NB4 (cell line): ENCODE measurements at regions not wholly inside any gene's neighbourhood (a gene's known extent, or its start where the extent isn't known, plus 50 kb on each side); places are given as distances from the start of the nearest gene placed in this dataset.

Experiments used
- DNase-seq: peaks from one replicate; pipeline ENCODE4 v3.0.0; 2010; ENCODE audit warnings: low read depth
- H3K4me3 ChIP-seq: one replicate; pipeline ENCODE4 v1.5.1; 2011; ENCODE audit warnings: mild to moderate bottlenecking, low read depth, low read length, moderate library complexity
- CTCF ChIP-seq: IDR thresholded peaks from one replicate; pipeline ENCODE4 v1.5.1; 2012; ENCODE audit warnings: low read depth, low read length
- MAX ChIP-seq: IDR thresholded peaks from 2 replicates; pipeline ENCODE4 v1.6.1; 2011; ENCODE audit warnings: low read depth, low read length
- MYC ChIP-seq: IDR thresholded peaks from 2 replicates; pipeline ENCODE4 v1.6.1; 2011; ENCODE audit warnings: low read depth, low read length
- POLR2A ChIP-seq: IDR thresholded peaks from 2 replicates; pipeline ENCODE4 v1.6.1; 2011; ENCODE audit warnings: mild to moderate bottlenecking; ENCODE audit not compliant: insufficient read length; ENCODE audit errors: extremely low read depth

GRCh38 chr22:20653012-20653794, 120.7 kb upstream of the SERPIND1 start:
- TF ChIP-seq MYC, result no peak
- TF ChIP-seq MAX, result no peak
- TF ChIP-seq CTCF, result no peak
- TF ChIP-seq POLR2A, result no peak
- H3K4me3 ChIP-seq, result no peak overlapping the region
- DNase-seq, result no peak

GRCh38 chr22:20653795-20654342, 120.0 kb upstream of the SERPIND1 start:
- no peak for TF ChIP-seq MAX
- no peak for DNase-seq
- H3K4me3 ChIP-seq, result no peak overlapping the region

GRCh38 chr22:20654343-20655208, 119.3 kb upstream of the SERPIND1 start:
- no peak for DNase-seq
- H3K4me3 ChIP-seq, result no peak overlapping the region
- TF ChIP-seq POLR2A (no peak), MAX (no peak), CTCF (no peak), MYC (no peak)

- H3K4me3 ChIP-seq, result no peak overlapping the region
- no peak for DNase-seq
- TF ChIP-seq MYC (no peak), MAX (no peak), CTCF (no peak), POLR2A (no peak)
Measured at GRCh38 chr22:20655623-20656022, 118.3 kb upstream of the SERPIND1 start.

- TF ChIP-seq MYC (no peak), MAX (no peak), POLR2A (no peak), CTCF (no peak)
- H3K4me3 ChIP-seq, result no peak overlapping the region
- no peak for DNase-seq
Measured at GRCh38 chr22:20656516-20656901, 117.4 kb upstream of the SERPIND1 start.
